IMR-90 (cell line): ENCODE measurements at regions not wholly inside any gene's neighbourhood (a gene's known extent, or its start where the extent isn't known, plus 50 kb on each side); places are given as distances from the start of the nearest gene placed in this dataset.

ENCODE experiments used
- BHLHE40 ChIP-seq: fragments of 150-350 bp; IDR thresholded peaks from 2 replicates; pipeline ENCODE4 v1.6.1; 2016; ENCODE audit warnings: mild to moderate bottlenecking, low read depth, low read length
- CEBPB ChIP-seq: IDR thresholded peaks from 2 replicates; pipeline ENCODE4 v1.6.1; 2012; ENCODE audit warnings: low read depth, low read length, improper control_type of control experiment
- FOS ChIP-seq: fragments of 150-350 bp; IDR thresholded peaks from 2 replicates; pipeline ENCODE4 v1.6.1; 2016; ENCODE audit warnings: low read depth, low read length
- MAFK ChIP-seq: IDR thresholded peaks from 2 replicates; pipeline ENCODE4 v1.6.1; 2012; ENCODE audit warnings: low read depth, low read length, improper control_type of control experiment
- MAZ ChIP-seq: IDR thresholded peaks from 2 replicates; pipeline ENCODE4 v1.6.1; 2012; ENCODE audit warnings: low read depth, mild to moderate bottlenecking, low read length, improper control_type of control experiment, moderate library complexity, borderline replicate concordance
- MXI1 ChIP-seq: IDR thresholded peaks from 2 replicates; pipeline ENCODE4 v1.6.1; 2012; ENCODE audit warnings: low read depth, mild to moderate bottlenecking, low read length, moderate library complexity, borderline replicate concordance
- POLR2A ChIP-seq: IDR thresholded peaks from 2 replicates; pipeline ENCODE4 v1.6.1; 2012; ENCODE audit warnings: mild to moderate bottlenecking, low read depth, low read length
- RAD21 ChIP-seq: IDR thresholded peaks from 2 replicates; pipeline ENCODE4 v1.6.1; 2012; ENCODE audit warnings: low read length, improper control_type of control experiment
- RFX5 ChIP-seq: IDR thresholded peaks from 2 replicates; pipeline ENCODE4 v1.8.0; 2012; ENCODE audit warnings: low read depth, mild to moderate bottlenecking, low read length, moderate library complexity
- TF ChIP-seq, protein P1 (sequence below): conservative IDR thresholded peaks from 2 replicates; pipeline ENCODE4 v1.5.1; 2012; ENCODE audit warnings: mild to moderate bottlenecking, low read depth, low read length, improper control_type of control experiment
- TF ChIP-seq, protein P2 (sequence below): fragments of 150-350 bp; IDR thresholded peaks from 2 replicates; pipeline ENCODE4 v1.6.1; 2016; ENCODE audit warnings: low read depth, mild to moderate bottlenecking, low read length, moderate library complexity, borderline replicate concordance
- TF ChIP-seq, protein P3 (sequence below): fragments of 150-350 bp; IDR thresholded peaks from 2 replicates; pipeline ENCODE4 v1.6.1; 2017; ENCODE audit warnings: mild to moderate bottlenecking, antibody characterized with exemption, low read length, low read depth

DNA sequence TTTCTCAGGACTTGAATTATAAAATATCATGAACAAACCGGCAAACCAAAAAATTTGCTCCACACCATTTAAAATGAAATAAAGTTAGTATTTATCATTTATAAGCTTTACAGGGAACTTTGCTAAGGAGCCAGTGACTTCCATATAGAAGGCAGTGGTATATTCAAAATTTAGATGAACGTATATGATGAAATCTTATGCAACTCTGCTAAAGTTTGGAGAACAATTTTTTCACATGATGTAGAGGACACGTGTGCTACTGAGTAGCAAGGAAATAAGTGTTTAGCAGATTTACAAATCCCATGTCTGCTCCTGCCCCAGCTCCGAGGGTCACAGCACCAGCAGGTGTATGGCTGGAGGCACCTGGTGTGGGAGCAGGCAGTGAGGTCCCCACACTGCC, 70.8 kb upstream of the IFNG-AS1 start:
- TF ChIP-seq, protein P1, sequence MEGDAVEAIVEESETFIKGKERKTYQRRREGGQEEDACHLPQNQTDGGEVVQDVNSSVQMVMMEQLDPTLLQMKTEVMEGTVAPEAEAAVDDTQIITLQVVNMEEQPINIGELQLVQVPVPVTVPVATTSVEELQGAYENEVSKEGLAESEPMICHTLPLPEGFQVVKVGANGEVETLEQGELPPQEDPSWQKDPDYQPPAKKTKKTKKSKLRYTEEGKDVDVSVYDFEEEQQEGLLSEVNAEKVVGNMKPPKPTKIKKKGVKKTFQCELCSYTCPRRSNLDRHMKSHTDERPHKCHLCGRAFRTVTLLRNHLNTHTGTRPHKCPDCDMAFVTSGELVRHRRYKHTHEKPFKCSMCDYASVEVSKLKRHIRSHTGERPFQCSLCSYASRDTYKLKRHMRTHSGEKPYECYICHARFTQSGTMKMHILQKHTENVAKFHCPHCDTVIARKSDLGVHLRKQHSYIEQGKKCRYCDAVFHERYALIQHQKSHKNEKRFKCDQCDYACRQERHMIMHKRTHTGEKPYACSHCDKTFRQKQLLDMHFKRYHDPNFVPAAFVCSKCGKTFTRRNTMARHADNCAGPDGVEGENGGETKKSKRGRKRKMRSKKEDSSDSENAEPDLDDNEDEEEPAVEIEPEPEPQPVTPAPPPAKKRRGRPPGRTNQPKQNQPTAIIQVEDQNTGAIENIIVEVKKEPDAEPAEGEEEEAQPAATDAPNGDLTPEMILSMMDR = no peak
- TF ChIP-seq, protein P2, sequence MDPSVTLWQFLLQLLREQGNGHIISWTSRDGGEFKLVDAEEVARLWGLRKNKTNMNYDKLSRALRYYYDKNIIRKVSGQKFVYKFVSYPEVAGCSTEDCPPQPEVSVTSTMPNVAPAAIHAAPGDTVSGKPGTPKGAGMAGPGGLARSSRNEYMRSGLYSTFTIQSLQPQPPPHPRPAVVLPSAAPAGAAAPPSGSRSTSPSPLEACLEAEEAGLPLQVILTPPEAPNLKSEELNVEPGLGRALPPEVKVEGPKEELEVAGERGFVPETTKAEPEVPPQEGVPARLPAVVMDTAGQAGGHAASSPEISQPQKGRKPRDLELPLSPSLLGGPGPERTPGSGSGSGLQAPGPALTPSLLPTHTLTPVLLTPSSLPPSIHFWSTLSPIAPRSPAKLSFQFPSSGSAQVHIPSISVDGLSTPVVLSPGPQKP = no peak
- TF ChIP-seq POLR2A (no peak), RAD21 (no peak), MAZ (no peak), FOS (no peak), MXI1 (no peak), CEBPB (no peak), MAFK (no peak), RFX5 (no peak), BHLHE40 (no peak)
- TF ChIP-seq, protein P3, sequence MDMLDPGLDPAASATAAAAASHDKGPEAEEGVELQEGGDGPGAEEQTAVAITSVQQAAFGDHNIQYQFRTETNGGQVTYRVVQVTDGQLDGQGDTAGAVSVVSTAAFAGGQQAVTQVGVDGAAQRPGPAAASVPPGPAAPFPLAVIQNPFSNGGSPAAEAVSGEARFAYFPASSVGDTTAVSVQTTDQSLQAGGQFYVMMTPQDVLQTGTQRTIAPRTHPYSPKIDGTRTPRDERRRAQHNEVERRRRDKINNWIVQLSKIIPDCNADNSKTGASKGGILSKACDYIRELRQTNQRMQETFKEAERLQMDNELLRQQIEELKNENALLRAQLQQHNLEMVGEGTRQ = no peak
